Astrocyte (in vitro differentiated cells and primary cell): ENCODE measurements at regions not wholly inside any gene's neighbourhood (a gene's known extent, or its start where the extent isn't known, plus 50 kb on each side); places are given as distances from the start of the nearest gene placed in this dataset.

Source experiments
- DNase-seq: peaks from one replicate; pipeline ENCODE4 v3.0.0-alpha.2; 2010; ENCODE audit warnings: low read depth
- FAIRE-seq: peaks from 2 replicates; lab custom pipeline; 2011; peaks lifted over from hg19 to GRCh38; lab: Jason Lieb, UNC
- H2AFZ ChIP-seq: 2 replicates; pipeline ENCODE4 v1.6.0; 2012; ENCODE audit warnings: low read depth, low read length, inconsistent platforms
- H3K27ac ChIP-seq: 2 replicates; pipeline ENCODE4 v1.5.1; 2011; ENCODE audit warnings: low read depth, low read length, inconsistent platforms
- H3K27me3 ChIP-seq: 2 replicates; pipeline ENCODE4 v1.6.0; 2011; ENCODE audit warnings: low read length, inconsistent platforms; ENCODE audit not compliant: insufficient read depth
- H3K36me3 ChIP-seq: 2 replicates; pipeline ENCODE4 v1.5.1; 2011; ENCODE audit warnings: low read length, inconsistent platforms; ENCODE audit not compliant: insufficient read depth
- H3K4me1 ChIP-seq: 2 replicates; pipeline ENCODE4 v1.5.1; 2011; ENCODE audit warnings: low read length, inconsistent platforms; ENCODE audit not compliant: insufficient read depth
- H3K4me2 ChIP-seq: 2 replicates; pipeline ENCODE4 v1.6.0; 2012; ENCODE audit warnings: low read length, inconsistent platforms
- H3K4me3 ChIP-seq: 2 replicates; pipeline ENCODE4 v1.5.1; 2011; ENCODE audit warnings: low read depth, mild to moderate bottlenecking, low read length, inconsistent platforms; ENCODE audit not compliant: insufficient read depth
- H3K79me2 ChIP-seq: 2 replicates; pipeline ENCODE4 v1.6.0; 2012; ENCODE audit warnings: mild to moderate bottlenecking, low read length, inconsistent platforms; ENCODE audit not compliant: insufficient read depth
- H3K9ac ChIP-seq: 2 replicates; pipeline ENCODE4 v1.6.0; 2012; ENCODE audit warnings: mild to moderate bottlenecking, low read length, inconsistent platforms
- H3K9me3 ChIP-seq: 2 replicates; pipeline ENCODE4 v1.5.1; 2012; ENCODE audit warnings: low read depth, mild to moderate bottlenecking, low read length, inconsistent platforms; ENCODE audit not compliant: insufficient read depth
- H4K20me1 ChIP-seq: 2 replicates; pipeline ENCODE4 v1.6.0; 2012; ENCODE audit warnings: low read length, inconsistent platforms; ENCODE audit not compliant: insufficient read depth
- H3K27ac Mint-ChIP-seq: one replicate; pipeline ENCODE4 v1.8.0; 2021; ENCODE audit warnings: mild to moderate bottlenecking, mixed read lengths; ENCODE audit not compliant: unreplicated experiment
- H3K27me3 Mint-ChIP-seq: one replicate; pipeline ENCODE4 v1.8.0; 2021; ENCODE audit warnings: low read depth, mixed read lengths; ENCODE audit not compliant: unreplicated experiment
- H3K36me3 Mint-ChIP-seq: one replicate; pipeline ENCODE4 v1.8.0; 2021; ENCODE audit warnings: low read depth, mixed read lengths; ENCODE audit not compliant: unreplicated experiment
- H3K4me1 Mint-ChIP-seq: one replicate; pipeline ENCODE4 v1.8.0; 2021; ENCODE audit warnings: low read depth, mixed read lengths; ENCODE audit not compliant: unreplicated experiment
- H3K4me3 Mint-ChIP-seq: one replicate; pipeline ENCODE4 v1.8.0; 2021; ENCODE audit warnings: mild to moderate bottlenecking, moderate library complexity, mixed read lengths; ENCODE audit not compliant: unreplicated experiment
- H3K9me3 Mint-ChIP-seq: one replicate; pipeline ENCODE4 v1.8.0; 2021; ENCODE audit warnings: mild to moderate bottlenecking, mixed read lengths; ENCODE audit not compliant: unreplicated experiment
- CTCF ChIP-seq: IDR thresholded peaks from 2 replicates; pipeline ENCODE4 v1.5.1; 2011; ENCODE audit warnings: low read depth, mild to moderate bottlenecking, inconsistent platforms, low read length, moderate library complexity; ENCODE audit not compliant: insufficient read depth
- EZH2 ChIP-seq: IDR thresholded peaks from 2 replicates; pipeline ENCODE4 v1.6.1; 2012; ENCODE audit warnings: mild to moderate bottlenecking, low read length, inconsistent platforms; ENCODE audit not compliant: insufficient read depth

GRCh38 chr20:50339466-50339901 lies 148.9 kb downstream of the CEBPB start:
- TF ChIP-seq CTCF (no peak), EZH2 (no peak)
- H3K27me3 ChIP-seq: no peaks in the 10 kb centered on the region
- peak overlapping the region; percentile 54 for H3K9ac ChIP-seq
- H3K4me3 ChIP-seq: no peak overlapping the region
- Mint-ChIP-seq H3K4me1 (peaks cover 18% of the 10 kb centered on the region), H3K36me3 (no peaks in the 10 kb centered on the region), H3K4me3 (no peak overlapping the region), H3K27ac (no peak overlapping the region), H3K27me3 (peaks cover 23% of the 10 kb centered on the region), H3K9me3 (peaks cover 1% of the 10 kb centered on the region)
- H3K9me3 ChIP-seq: no peaks in the 10 kb centered on the region
- H4K20me1 ChIP-seq: no peaks in the 10 kb centered on the region
- DNase-seq (peak; percentile 82), FAIRE-seq (no peak)
- H3K79me2 ChIP-seq: no peaks in the 10 kb centered on the region
- no peaks in the 10 kb centered on the region for H3K36me3 ChIP-seq
- peak overlapping the region; percentile 53 for H3K27ac ChIP-seq
- H3K4me2 ChIP-seq: peak overlapping the region; percentile 63
- H2AFZ ChIP-seq: peak overlapping the region; percentile 3
- peaks cover 15% of the 10 kb centered on the region for H3K4me1 ChIP-seq

- H3K36me3 ChIP-seq: no peaks in the 10 kb centered on the region
- no peak for DNase-seq
- FAIRE-seq: no peak
- H4K20me1 ChIP-seq: no peaks in the 10 kb centered on the region
- H3K27ac ChIP-seq: no peak overlapping the region
- H3K79me2 ChIP-seq: no peaks in the 10 kb centered on the region
- no peak overlapping the region for H3K4me3 ChIP-seq
- Mint-ChIP-seq H3K36me3 (no peaks in the 10 kb centered on the region), H3K9me3 (peaks cover 4% of the 10 kb centered on the region), H3K4me1 (peaks cover 18% of the 10 kb centered on the region), H3K27me3 (peaks cover 33% of the 10 kb centered on the region), H3K27ac (no peak overlapping the region), H3K4me3 (no peak overlapping the region)
- TF ChIP-seq EZH2 (no peak), CTCF (no peak)
- H3K9ac ChIP-seq: no peak overlapping the region
- no peak overlapping the region for H3K4me2 ChIP-seq
- H3K27me3 ChIP-seq: no peaks in the 10 kb centered on the region
- H3K4me1 ChIP-seq: peaks cover 15% of the 10 kb centered on the region
- no peaks in the 10 kb centered on the region for H3K9me3 ChIP-seq
- no peak overlapping the region for H2AFZ ChIP-seq
These were observed 149.9 kb downstream of the CEBPB start for GRCh38 chr20:50340541-50340940.

GRCh38 chr20:50341050-50341449 lies 150.4 kb downstream of the CEBPB start:
- FAIRE-seq (no peak), DNase-seq (no peak)
- Histone ChIP-seq H4K20me1 (no peaks in the 10 kb centered on the region), H3K9me3 (no peaks in the 10 kb centered on the region), H3K4me1 (peaks cover 16% of the 10 kb centered on the region), H3K9ac (no peak overlapping the region), H3K4me2 (no peak overlapping the region), H3K27ac (no peak overlapping the region), H3K27me3 (no peaks in the 10 kb centered on the region), H3K36me3 (no peaks in the 10 kb centered on the region), H3K79me2 (no peaks in the 10 kb centered on the region), H3K4me3 (no peak overlapping the region), H2AFZ (no peak overlapping the region)
- Mint-ChIP-seq H3K27ac (no peak overlapping the region), H3K4me1 (peaks cover 18% of the 10 kb centered on the region), H3K36me3 (no peaks in the 10 kb centered on the region), H3K4me3 (no peak overlapping the region), H3K27me3 (peaks cover 34% of the 10 kb centered on the region), H3K9me3 (peaks cover 4% of the 10 kb centered on the region)
- no peak for TF ChIP-seq EZH2
- no peak for TF ChIP-seq CTCF
